Uterus (tissue), 2 donors: ENCODE measurements at regions not wholly inside any gene's neighbourhood (a gene's known extent, or its start where the extent isn't known, plus 50 kb on each side); places are given as distances from the start of the nearest gene placed in this dataset.

Experiments
- POLR2A ChIP-seq, 2 donors: fragments of 450-650 bp; IDR thresholded peaks; one replicate each; pipeline ENCODE4 v1.6.1; 2016; ENCODE audit warnings: antibody characterized with exemption in 2 of 2, mild to moderate bottlenecking in 1 of 2, moderate library complexity in 1 of 2
- TF ChIP-seq, protein P1 (sequence below), 4 experiments: fragments of 200-600 bp in 2 of 4; fragments of 450-650 bp in 2 of 4; sonication (generic) in 2 of 4; IDR thresholded peaks; one replicate each; pipeline ENCODE4 v1.5.1; 2016 to 2019; ENCODE audit warnings: antibody characterized with exemption in 4 of 4, mild to moderate bottlenecking in 2 of 4, moderate library complexity in 1 of 4

GRCh38 chr2:11953258-11953657 is 206.8 kb downstream of the LPIN1 start:
- TF ChIP-seq, protein P1, sequence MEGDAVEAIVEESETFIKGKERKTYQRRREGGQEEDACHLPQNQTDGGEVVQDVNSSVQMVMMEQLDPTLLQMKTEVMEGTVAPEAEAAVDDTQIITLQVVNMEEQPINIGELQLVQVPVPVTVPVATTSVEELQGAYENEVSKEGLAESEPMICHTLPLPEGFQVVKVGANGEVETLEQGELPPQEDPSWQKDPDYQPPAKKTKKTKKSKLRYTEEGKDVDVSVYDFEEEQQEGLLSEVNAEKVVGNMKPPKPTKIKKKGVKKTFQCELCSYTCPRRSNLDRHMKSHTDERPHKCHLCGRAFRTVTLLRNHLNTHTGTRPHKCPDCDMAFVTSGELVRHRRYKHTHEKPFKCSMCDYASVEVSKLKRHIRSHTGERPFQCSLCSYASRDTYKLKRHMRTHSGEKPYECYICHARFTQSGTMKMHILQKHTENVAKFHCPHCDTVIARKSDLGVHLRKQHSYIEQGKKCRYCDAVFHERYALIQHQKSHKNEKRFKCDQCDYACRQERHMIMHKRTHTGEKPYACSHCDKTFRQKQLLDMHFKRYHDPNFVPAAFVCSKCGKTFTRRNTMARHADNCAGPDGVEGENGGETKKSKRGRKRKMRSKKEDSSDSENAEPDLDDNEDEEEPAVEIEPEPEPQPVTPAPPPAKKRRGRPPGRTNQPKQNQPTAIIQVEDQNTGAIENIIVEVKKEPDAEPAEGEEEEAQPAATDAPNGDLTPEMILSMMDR (IDR thresholded peaks at IDR 0.05), result no peak
- no peak for TF ChIP-seq POLR2A (IDR thresholded peaks at IDR 0.05)
